Vagina (tissue), 2 donors: ENCODE measurements at regions not wholly inside any gene's neighbourhood (a gene's known extent, or its start where the extent isn't known, plus 50 kb on each side); places are given as distances from the start of the nearest gene placed in this dataset.

Experiments
- CTCF ChIP-seq, 3 experiments: fragments of 450-650 bp in 2 of 3; fragments of 200-600 bp in 1 of 3; sonication (generic) in 1 of 3; IDR thresholded peaks; one replicate each; pipeline ENCODE4 v1.5.1; 2017 to 2019; ENCODE audit warnings: antibody characterized with exemption in 3 of 3, mild to moderate bottlenecking in 2 of 3, moderate library complexity in 2 of 3
- POLR2A ChIP-seq, 2 donors: fragments of 450-650 bp; IDR thresholded peaks; one replicate each; pipeline ENCODE4 v1.6.1; 2017; ENCODE audit warnings: antibody characterized with exemption in 2 of 2, mild to moderate bottlenecking in 2 of 2, moderate library complexity in 2 of 2

GRCh38 chr11:81634483-81634882, 1099.2 kb downstream of the FAM181B start:
- no peak for TF ChIP-seq POLR2A (IDR thresholded peaks at IDR 0.05)
- no peak for TF ChIP-seq CTCF (IDR thresholded peaks at IDR 0.05)
